ENCODE measurements at regions not wholly inside any gene's neighbourhood (a gene's known extent, or its start where the extent isn't known, plus 50 kb on each side); places are given as distances from the start of the nearest gene placed in this dataset.

DNA sequence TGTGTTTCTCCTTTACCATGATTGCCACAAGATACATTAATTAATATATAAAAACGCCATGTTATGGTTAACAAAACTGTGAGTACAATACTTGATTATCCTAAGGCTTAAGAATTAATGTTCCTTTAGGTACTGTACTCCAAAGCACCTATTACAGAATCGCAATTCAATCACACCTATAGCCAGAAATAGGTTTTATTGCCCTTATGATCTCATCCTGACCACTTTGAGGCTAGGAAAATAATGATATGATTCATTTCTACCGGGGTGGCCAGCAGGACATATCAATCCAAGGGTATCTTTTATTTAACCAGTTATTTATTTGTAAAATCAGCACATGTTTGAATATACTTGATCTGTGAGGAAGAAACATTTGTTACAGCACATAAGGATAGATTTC, 396.6 kb upstream of the GJE1 start:
- TF ChIP-seq, protein P1, sequence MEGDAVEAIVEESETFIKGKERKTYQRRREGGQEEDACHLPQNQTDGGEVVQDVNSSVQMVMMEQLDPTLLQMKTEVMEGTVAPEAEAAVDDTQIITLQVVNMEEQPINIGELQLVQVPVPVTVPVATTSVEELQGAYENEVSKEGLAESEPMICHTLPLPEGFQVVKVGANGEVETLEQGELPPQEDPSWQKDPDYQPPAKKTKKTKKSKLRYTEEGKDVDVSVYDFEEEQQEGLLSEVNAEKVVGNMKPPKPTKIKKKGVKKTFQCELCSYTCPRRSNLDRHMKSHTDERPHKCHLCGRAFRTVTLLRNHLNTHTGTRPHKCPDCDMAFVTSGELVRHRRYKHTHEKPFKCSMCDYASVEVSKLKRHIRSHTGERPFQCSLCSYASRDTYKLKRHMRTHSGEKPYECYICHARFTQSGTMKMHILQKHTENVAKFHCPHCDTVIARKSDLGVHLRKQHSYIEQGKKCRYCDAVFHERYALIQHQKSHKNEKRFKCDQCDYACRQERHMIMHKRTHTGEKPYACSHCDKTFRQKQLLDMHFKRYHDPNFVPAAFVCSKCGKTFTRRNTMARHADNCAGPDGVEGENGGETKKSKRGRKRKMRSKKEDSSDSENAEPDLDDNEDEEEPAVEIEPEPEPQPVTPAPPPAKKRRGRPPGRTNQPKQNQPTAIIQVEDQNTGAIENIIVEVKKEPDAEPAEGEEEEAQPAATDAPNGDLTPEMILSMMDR (conservative IDR thresholded peaks at IDR 0.05), result no peak
- TF ChIP-seq EZH2 (IDR thresholded peaks at IDR 0.05; ENCODE audit: low read depth), result no peak

All from PC-9 (cell line).